ENCODE measurements at regions not wholly inside any gene's neighbourhood (a gene's known extent, or its start where the extent isn't known, plus 50 kb on each side); places are given as distances from the start of the nearest gene placed in this dataset.

DNA sequence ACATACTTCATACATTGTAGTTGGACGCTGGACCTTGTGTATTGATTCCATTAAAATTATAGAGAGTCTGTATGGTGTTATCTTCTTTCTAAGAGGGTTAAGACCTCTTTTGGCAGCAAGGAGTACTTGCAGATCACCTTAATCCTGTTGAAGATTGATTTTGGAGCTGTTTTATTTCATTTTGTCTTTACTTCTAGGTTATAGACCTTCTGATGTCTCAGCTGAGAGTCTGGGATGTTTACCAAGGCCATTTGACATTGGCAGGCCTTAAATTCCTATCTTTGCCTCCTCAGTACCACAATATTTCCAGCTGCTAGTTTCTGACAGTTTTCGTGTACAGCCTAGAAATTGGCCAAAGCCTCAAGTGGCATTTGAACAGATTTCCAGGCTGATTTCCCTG is 338.0 kb downstream of the LMO4 start:
- no peak for DNase-seq (ENCODE audit: insufficient read length, low spot score)
- no peak for FAIRE-seq

- no peak for FAIRE-seq
- DNase-seq (ENCODE audit: insufficient read length, low spot score), result no peak
Observed at GRCh38 chr1:87669674-87670073, 341.0 kb downstream of the LMO4 start.

GRCh38 chr1:87673309-87673708 is 344.6 kb downstream of the LMO4 start:
- no peak for DNase-seq (ENCODE audit: insufficient read length, low spot score)
- no peak for FAIRE-seq

DNA sequence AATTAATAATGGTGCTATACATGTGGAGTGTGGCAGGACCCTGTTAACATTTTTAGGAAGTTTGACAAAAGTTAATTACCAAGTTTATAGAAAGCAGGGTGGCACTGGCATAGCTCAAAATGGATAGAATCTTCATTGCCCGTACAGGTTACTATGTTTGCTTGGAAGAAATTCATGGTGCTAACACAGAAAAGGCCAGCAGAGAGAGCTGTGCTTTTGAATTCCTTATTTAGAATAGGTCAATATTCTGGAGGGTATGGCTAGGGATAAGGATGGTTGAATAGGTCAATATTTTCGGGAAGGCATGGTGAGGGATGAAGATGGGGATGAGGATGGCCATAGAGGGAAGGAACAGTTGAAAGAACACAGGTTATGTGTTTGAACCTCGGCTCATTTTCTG is 345.1 kb downstream of the LMO4 start:
- no peak for FAIRE-seq
- DNase-seq (ENCODE audit: insufficient read length, low spot score), result no peak

- FAIRE-seq (no peak), DNase-seq (ENCODE audit: insufficient read length, low spot score) (no peak)
Observed at GRCh38 chr1:87674791-87675190, 346.1 kb downstream of the LMO4 start.

DNA sequence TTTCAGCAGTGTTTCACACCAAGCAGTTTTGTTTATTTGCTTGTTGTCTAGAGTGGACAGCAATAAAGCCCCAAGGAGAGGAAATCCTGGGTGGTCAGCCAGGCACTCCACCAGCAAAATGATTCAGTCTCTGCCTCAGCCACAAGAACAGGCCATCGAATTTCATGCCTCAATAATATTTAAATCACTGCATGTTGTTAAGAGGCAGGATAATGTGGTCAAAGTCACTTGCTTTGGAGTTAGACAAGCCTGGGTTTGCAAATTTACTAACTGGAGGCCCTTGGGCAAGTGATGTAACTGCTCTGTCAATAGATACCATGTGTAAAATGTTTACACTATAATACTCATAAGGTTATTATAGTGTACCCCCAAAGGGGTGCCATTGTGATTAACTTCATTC is 349.6 kb downstream of the LMO4 start:
- no peak for DNase-seq (ENCODE audit: insufficient read length, low spot score)
- no peak for FAIRE-seq

DNA sequence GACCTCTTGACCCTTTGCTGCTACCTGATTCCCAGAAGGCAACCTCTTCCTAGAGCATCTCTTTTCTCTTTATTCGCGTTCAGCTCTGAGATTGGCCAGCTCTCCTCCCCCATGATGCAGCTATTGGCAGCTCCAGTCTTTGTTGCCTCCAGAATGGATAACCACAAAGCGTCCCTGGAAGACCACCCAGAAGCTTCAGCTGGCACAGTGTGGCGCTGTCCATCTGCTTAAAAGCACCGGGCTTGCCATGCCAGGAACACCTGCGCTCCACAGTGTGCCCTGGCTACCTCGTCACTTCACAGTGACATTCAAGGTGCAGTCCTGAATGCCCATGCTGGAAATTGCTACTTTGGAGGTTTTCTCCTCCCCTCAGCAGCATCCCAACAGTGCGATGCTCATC is 353.9 kb downstream of the LMO4 start:
- DNase-seq (ENCODE audit: insufficient read length, low spot score), result no peak
- no peak for FAIRE-seq

- FAIRE-seq, result no peak
- DNase-seq (ENCODE audit: insufficient read length, low spot score), result no peak
Observed at GRCh38 chr1:87683196-87683956, 354.7 kb downstream of the LMO4 start.

- no peak for FAIRE-seq
- peak; percentile 22 for DNase-seq (ENCODE audit: insufficient read length, low spot score)
Observed at GRCh38 chr1:87684194-87684593, 355.5 kb downstream of the LMO4 start.

DNA sequence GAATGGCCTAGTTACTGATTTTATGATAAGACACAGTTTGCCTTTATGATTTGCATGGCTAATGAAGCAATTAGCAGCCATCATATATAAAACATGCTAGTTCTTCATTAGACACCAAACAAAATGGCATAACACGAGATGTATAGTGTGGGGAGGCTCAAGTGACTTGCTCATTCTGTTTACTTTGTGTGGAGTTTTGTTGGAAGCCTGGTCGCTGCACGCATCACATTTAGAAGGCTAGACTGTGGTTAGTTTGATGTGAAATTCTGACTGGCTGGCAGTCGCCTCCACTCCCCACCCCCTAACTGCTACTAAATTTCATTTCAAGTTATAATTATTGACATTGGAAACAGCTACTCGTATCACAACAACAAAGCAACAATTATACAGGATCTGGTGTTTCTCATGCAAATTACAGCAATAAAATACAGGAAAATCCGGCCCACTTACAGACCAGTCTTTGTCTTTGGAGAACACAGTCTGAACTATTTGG is 356.1 kb downstream of the LMO4 start:
- no peak for DNase-seq (ENCODE audit: insufficient read length, low spot score)
- FAIRE-seq, result no peak

DNA sequence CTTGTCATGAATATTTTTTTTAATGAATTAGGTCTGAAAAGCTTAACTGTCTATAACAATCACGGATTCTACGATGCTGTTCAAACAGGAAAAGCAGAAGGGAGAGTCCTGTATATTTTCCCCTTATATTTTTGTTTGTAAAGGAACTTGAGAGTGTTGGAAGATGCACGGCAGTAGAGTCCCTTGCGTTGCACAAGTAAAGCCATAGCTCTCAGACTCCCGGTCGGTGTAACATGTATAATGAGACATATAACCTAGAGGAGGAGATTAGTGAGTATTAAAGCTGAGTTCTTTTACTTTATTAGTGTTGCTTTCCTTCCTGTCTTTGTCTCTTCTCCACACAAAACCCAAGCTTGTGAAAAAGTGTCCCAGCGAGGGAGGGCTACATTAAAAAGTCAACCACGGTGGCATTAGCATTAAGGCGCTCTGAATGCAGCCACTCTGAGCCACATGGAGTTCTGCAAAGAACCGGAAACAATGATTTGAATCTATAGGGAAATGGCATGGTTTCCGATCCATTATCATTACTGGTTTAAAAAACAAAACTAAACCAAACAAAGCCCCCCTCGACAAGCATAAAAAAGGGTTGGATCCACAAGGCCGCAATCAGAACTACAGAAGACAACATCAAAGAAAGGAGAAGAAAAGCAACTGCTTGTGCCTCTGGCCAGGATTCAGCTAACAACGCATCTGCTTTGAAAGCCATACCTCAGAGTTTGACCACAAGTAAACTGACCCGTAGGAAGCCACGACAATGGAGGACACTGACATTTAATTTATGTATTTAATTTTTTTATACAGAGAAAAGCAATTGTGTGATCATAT is 356.8 kb downstream of the LMO4 start:
- no peak for DNase-seq (ENCODE audit: insufficient read length, low spot score)
- FAIRE-seq, result no peak

- no peak for FAIRE-seq
- no peak for DNase-seq (ENCODE audit: insufficient read length, low spot score)
Observed at GRCh38 chr1:87686136-87686495, 357.4 kb downstream of the LMO4 start.

GRCh38 chr1:87686671-87687070 is 358.0 kb downstream of the LMO4 start:
- FAIRE-seq (no peak), DNase-seq (ENCODE audit: insufficient read length, low spot score) (no peak)

- no peak for DNase-seq (ENCODE audit: insufficient read length, low spot score)
- no peak for FAIRE-seq
Observed at GRCh38 chr1:87688136-87688535, 359.5 kb downstream of the LMO4 start.

DNA sequence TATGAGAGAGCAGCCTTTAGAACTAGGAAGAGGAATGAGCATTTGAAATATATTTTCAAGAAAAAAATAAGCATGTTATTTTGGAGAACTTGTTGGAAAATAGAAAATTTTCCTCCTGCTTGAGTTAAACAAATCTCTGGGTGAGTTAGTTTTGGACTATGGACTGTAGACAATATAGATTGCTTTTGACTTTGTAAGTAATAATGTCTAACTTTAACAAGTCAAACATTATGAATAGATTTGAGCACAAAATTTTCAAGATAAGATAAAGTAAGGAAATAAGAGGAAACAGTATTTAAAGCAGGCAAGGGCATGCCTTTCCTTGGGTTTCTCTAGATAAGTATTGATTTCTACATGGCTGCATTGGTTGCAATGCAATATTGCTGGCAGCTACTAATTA is 360.8 kb downstream of the LMO4 start:
- DNase-seq (ENCODE audit: insufficient read length, low spot score) (no peak), FAIRE-seq (no peak)

GRCh38 chr1:87696483-87696882 is 367.8 kb downstream of the LMO4 start:
- FAIRE-seq, result no peak

GRCh38 chr1:87702455-87702854 is 373.8 kb downstream of the LMO4 start:
- FAIRE-seq (no peak), DNase-seq (ENCODE audit: insufficient read length, low spot score) (no peak)

More at GRCh38 chr1:87696483-87696882, 367.8 kb downstream of the LMO4 start:
- DNase-seq (ENCODE audit: insufficient read length, low spot score), result no peak

DNA sequence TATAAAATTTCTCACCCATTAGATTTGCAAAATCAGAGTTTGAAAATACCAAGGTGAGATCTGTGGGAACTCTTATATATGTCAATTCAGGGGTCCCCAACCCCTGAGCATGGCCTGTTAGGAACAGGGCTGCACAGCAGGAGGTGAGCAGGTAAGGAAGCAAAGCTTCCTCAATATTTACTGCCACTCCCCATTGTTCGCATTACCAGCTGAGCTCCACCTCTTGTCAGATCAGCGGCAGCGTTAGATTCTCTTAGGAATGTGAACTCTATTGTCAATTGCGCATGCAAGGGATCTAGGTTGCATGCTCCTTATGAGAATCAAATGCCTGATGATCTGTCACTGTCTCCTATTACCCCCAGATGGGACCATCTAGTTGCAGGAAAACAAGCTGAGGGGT is 376.6 kb downstream of the LMO4 start:
- DNase-seq (ENCODE audit: insufficient read length, low spot score) (no peak), FAIRE-seq (no peak)

DNA sequence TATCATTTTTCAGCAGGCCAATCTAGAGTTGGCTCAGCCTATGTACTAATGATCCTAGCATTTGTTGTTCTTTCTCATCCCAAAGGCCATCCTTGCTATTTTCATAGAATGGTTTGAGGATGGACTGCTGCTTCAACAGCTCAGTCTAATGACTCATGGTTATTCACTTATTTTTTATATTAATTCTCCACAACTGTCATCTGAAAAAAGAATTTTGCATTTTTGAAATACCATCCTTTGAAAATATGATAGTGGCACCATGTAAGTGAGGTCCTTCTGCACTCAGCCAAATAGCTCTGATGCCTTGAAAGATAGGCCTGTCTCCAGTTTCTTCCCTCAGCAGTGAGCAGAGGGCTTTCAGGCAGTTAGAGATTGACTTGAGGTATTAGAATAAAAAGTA is 377.5 kb downstream of the LMO4 start:
- no peak for FAIRE-seq
- DNase-seq (ENCODE audit: insufficient read length, low spot score), result peak; percentile 32

DNA sequence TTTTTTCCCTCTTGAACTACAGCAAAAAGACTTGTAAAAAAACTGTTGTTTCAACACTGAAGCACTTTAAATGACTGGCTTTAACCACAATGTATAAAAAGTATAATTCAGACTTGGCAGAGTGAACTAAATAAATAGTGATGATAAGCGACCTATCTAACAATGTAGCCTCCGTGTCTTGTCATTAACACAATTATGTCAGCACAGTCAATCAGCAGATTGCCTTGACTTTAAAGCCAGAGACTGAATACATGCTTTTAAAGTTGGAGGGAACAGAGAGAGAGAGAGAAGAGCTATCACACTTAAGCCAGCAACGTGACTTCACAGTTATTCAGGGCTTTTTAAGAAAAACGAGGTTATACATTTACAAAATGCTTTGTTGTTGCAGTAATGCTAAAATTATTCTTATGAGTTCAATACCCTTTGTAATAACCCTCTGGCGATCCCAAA is 378.1 kb downstream of the LMO4 start:
- DNase-seq (ENCODE audit: insufficient read length, low spot score), result no peak

DNA sequence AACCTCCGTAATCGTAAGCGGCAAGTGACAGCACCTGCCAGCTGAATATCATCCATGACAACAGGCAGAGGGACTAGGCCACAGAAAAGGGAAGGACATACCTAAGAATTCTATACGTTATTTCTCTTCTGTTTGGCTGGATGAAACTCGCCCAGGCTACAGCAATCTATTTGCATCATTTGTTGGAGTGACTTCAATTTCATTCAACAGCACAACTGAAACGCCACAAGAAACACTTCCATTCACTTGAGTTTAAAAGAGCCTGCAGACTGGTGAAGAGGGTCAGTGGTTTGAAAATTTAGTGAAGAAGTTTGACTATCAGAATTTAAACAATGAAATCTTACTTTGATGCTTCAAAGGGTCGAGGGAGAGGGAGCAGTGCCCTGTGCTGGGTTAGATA is 378.7 kb downstream of the LMO4 start:
- FAIRE-seq, result no peak
- no peak for DNase-seq (ENCODE audit: insufficient read length, low spot score)

More for the DNA sequence above, 378.1 kb downstream of the LMO4 start:
- no peak for FAIRE-seq

Data from HTR-8/SVneo (cell line).